ENCODE measurements at regions not wholly inside any gene's neighbourhood (a gene's known extent, or its start where the extent isn't known, plus 50 kb on each side); places are given as distances from the start of the nearest gene placed in this dataset.

- Histone ChIP-seq H3K27me3 (ENCODE audit: control insufficient read depth, extremely low read depth, insufficient read depth, low read length) (no peaks in the 10 kb centered on the region), H3K9me1 (ENCODE audit: control insufficient read depth, extremely low read depth, insufficient read depth, low read length) (no peaks in the 10 kb centered on the region), H3K36me3 (ENCODE audit: control insufficient read depth in 2 of 2, extremely low read depth in 1 of 2, insufficient read depth in 2 of 2, low read length in 2 of 2) (no peaks in the 10 kb centered on the region), H3K4me3 (ENCODE audit: control insufficient read depth in 2 of 3, extremely low read depth in 1 of 3, insufficient read depth in 2 of 3, low read depth in 1 of 3, low read length in 3 of 3) (no peak overlapping the region), H3K9ac (ENCODE audit: control insufficient read depth, extremely low read depth, insufficient read depth, low read length) (no peak overlapping the region), H3K79me2 (ENCODE audit: control insufficient read depth, insufficient read depth, low read length) (no peaks in the 10 kb centered on the region), H4K20me1 (ENCODE audit: control insufficient read depth, extremely low read depth, insufficient read depth, low read length) (no peaks in the 10 kb centered on the region), H3K4me2 (ENCODE audit: control insufficient read depth, extremely low read depth, insufficient read depth, low read depth, low read length) (no peak overlapping the region), H3K9me3 (ENCODE audit: control insufficient read depth, low read depth, low read length) (no peaks in the 10 kb centered on the region), H2AFZ (ENCODE audit: control insufficient read depth, low read length) (no peak overlapping the region), H3K27ac (ENCODE audit: control insufficient read depth, insufficient read depth, low read length) (no peak overlapping the region), H3K4me1 (ENCODE audit: control insufficient read depth, extremely low read depth, insufficient read depth, low read length) (peaks cover 5% of the 10 kb centered on the region)
- DNase-seq (ENCODE audit: low read depth, low spot score) (peak; percentile 57), FAIRE-seq (peak; percentile 71)
- TF ChIP-seq CTCF (optimal IDR thresholded peaks at IDR 0.05 in 1 of 3, IDR thresholded peaks at IDR 0.05 in 1 of 3, conservative IDR thresholded peaks at IDR 0.05 in 1 of 3; ENCODE audit: extremely low read depth in 1 of 3, insufficient read depth in 2 of 3, low read length in 3 of 3) (no peak), EZH2 (IDR thresholded peaks at IDR 0.05; ENCODE audit: low read length) (no peak)
- dilution Hi-C loops (cut with MboI; ENCODE audit: extremely low pct_ligation_motif_present, low sequenced_read_pairs): loop anchor here (25.0 kb wide), 1 partner anchor 194 kb away; no protein-coding TSS in a partner anchor
Measured at GRCh38 chr1:68331117-68331865, 99.0 kb upstream of the WLS start.

DNA sequence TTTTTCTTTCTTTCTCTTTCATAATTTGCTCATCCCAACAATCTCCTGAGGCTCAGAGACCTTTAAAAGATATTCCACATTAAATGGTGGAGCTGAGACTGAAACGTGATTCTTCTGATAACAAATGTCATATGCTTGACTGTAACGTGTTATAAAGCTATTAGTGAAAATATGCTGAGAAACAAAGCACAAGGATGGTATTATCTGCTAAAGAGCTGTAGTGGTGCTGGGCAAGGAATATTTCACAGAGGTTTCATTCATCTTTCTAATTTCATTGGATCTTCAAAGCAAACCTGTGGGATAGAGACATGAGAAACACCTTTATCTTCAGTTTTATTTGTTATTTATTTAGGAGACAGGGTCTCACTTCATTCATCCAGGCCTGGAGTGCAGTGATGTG, 98.1 kb upstream of the WLS start:
- no peaks in the 10 kb centered on the region for H3K79me2 ChIP-seq (ENCODE audit: control insufficient read depth, insufficient read depth, low read length)
- H3K27ac ChIP-seq (ENCODE audit: control insufficient read depth, insufficient read depth, low read length): no peak overlapping the region
- no peak overlapping the region for H3K9ac ChIP-seq (ENCODE audit: control insufficient read depth, extremely low read depth, insufficient read depth, low read length)
- H2AFZ ChIP-seq (ENCODE audit: control insufficient read depth, low read length): no peak overlapping the region
- H4K20me1 ChIP-seq (ENCODE audit: control insufficient read depth, extremely low read depth, insufficient read depth, low read length): no peaks in the 10 kb centered on the region
- dilution Hi-C loops (cut with MboI; ENCODE audit: extremely low pct_ligation_motif_present, low sequenced_read_pairs): loop anchor here (25.0 kb wide), 1 partner anchor 193 kb away; no protein-coding TSS in a partner anchor
- H3K4me1 ChIP-seq (ENCODE audit: control insufficient read depth, extremely low read depth, insufficient read depth, low read length): peaks cover 5% of the 10 kb centered on the region
- H3K36me3 ChIP-seq (ENCODE audit: control insufficient read depth in 2 of 2, extremely low read depth in 1 of 2, insufficient read depth in 2 of 2, low read length in 2 of 2): no peaks in the 10 kb centered on the region
- FAIRE-seq (no peak), DNase-seq (ENCODE audit: low read depth, low spot score) (no peak)
- no peaks in the 10 kb centered on the region for H3K9me1 ChIP-seq (ENCODE audit: control insufficient read depth, extremely low read depth, insufficient read depth, low read length)
- no peak overlapping the region for H3K4me3 ChIP-seq (ENCODE audit: control insufficient read depth in 2 of 3, extremely low read depth in 1 of 3, insufficient read depth in 2 of 3, low read depth in 1 of 3, low read length in 3 of 3)
- H3K4me2 ChIP-seq (ENCODE audit: control insufficient read depth, extremely low read depth, insufficient read depth, low read depth, low read length): no peak overlapping the region
- no peaks in the 10 kb centered on the region for H3K9me3 ChIP-seq (ENCODE audit: control insufficient read depth, low read depth, low read length)
- no peaks in the 10 kb centered on the region for H3K27me3 ChIP-seq (ENCODE audit: control insufficient read depth, extremely low read depth, insufficient read depth, low read length)
- TF ChIP-seq EZH2 (IDR thresholded peaks at IDR 0.05; ENCODE audit: low read length) (no peak), CTCF (optimal IDR thresholded peaks at IDR 0.05 in 1 of 3, IDR thresholded peaks at IDR 0.05 in 1 of 3, conservative IDR thresholded peaks at IDR 0.05 in 1 of 3; ENCODE audit: extremely low read depth in 1 of 3, insufficient read depth in 2 of 3, low read length in 3 of 3) (no peak)
